ENCODE measurements at regions not wholly inside any gene's neighbourhood (a gene's known extent, or its start where the extent isn't known, plus 50 kb on each side); places are given as distances from the start of the nearest gene placed in this dataset.
A peak's percentile ranks its signal among the peaks of the same experiment; 100 is the strongest.
"Not testable (repeated sequence)": the region's sequence is repeated elsewhere in the genome, so short reads cannot be mapped to it uniquely, and the experiment has no call there.

DNA sequence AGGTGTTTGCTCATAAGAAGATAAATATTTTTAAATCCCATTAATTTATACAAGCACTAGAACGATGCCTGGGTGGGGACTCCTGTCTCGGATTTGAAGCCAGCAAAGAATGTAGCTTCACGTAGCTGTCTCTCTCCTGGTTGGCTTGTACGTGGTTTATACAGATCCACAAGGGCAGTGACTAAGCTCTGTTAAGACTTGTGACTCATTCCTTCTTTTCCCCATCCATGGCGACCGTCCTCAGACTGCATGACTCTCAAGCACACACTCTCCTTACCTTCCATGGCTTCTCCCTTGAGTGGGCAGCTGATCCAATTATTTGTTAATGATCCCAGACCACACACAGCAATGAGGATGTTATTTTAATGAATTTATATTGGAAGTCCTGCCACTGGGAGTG, 679.7 kb upstream of the SOX9 start:
- TF ChIP-seq, protein P1, sequence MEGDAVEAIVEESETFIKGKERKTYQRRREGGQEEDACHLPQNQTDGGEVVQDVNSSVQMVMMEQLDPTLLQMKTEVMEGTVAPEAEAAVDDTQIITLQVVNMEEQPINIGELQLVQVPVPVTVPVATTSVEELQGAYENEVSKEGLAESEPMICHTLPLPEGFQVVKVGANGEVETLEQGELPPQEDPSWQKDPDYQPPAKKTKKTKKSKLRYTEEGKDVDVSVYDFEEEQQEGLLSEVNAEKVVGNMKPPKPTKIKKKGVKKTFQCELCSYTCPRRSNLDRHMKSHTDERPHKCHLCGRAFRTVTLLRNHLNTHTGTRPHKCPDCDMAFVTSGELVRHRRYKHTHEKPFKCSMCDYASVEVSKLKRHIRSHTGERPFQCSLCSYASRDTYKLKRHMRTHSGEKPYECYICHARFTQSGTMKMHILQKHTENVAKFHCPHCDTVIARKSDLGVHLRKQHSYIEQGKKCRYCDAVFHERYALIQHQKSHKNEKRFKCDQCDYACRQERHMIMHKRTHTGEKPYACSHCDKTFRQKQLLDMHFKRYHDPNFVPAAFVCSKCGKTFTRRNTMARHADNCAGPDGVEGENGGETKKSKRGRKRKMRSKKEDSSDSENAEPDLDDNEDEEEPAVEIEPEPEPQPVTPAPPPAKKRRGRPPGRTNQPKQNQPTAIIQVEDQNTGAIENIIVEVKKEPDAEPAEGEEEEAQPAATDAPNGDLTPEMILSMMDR (IDR thresholded peaks at IDR 0.05; ENCODE audit: low read depth, low read length, missing control alignments), result no peak
- H3K4me3 ChIP-seq (ENCODE audit: low read depth, low read length), result no peak overlapping the region
- peak; percentile 42 for DNase-seq (ENCODE audit: low read depth)
- in situ Hi-C loops (cut with HindIII; ENCODE audit: low sequenced_read_pairs), result loop anchor here (25.0 kb wide), 1 partner anchor 679 kb away; no protein-coding TSS in a partner anchor

- TF ChIP-seq, protein P1 (IDR thresholded peaks at IDR 0.05; ENCODE audit: low read depth, low read length, missing control alignments), result no peak
- DNase-seq (ENCODE audit: low read depth), result no peak
- in situ Hi-C loops (cut with HindIII; ENCODE audit: low sequenced_read_pairs), result loop anchor here (25.0 kb wide), 1 partner anchor 682 kb away; no protein-coding TSS in a partner anchor
- no peak overlapping the region for H3K4me3 ChIP-seq (ENCODE audit: low read depth, low read length)
Measured at GRCh38 chr17:71444078-71444477, 676.7 kb upstream of the SOX9 start.

DNA sequence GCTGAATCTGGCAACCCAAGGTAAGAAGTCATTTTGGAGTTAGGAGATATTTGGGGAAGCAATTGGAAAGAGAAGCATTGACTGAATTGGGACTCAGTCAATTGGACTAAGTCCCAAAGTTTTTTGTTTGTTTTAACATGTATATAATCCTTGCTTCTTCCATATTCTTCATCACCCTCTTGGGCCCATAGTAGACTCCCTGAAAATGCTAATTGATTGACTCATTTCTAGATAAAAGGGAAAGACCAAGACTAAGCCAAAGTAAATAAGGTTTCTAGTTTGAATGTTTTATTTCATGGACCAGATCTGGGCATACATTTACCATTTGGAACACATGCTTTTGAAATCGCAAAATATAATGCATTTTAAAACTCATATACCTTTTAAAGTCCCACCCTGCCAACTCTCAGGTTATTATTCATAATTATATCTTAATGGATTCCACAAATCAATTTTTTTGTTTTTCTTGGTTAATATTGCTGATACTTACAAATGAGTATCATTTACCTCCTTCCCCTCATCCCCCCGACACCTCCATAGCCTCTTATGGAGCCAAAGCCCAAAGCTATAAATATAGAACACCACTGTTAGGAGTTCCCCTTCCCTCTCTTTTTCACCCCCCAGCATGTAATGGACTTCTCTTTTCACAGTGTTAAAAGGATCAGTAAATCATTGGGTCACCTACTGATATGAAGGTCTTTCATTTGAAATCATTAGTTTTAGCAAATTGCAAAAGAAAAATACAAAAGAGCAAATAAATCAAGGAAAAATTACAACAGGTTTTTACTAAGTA, 674.0 kb upstream of the SOX9 start:
- TF ChIP-seq, protein P1 (IDR thresholded peaks at IDR 0.05; ENCODE audit: low read depth, low read length, missing control alignments), result no peak
- H3K4me3 ChIP-seq (ENCODE audit: low read depth, low read length), result no peak overlapping the region
- in situ Hi-C loops (cut with HindIII; ENCODE audit: low sequenced_read_pairs), result loop anchor here (25.0 kb wide), 1 partner anchor 685 kb away; no protein-coding TSS in a partner anchor
- DNase-seq (ENCODE audit: low read depth), result no peak

- H3K4me3 ChIP-seq (ENCODE audit: low read depth, low read length), result no peak overlapping the region
- TF ChIP-seq, protein P1 (IDR thresholded peaks at IDR 0.05; ENCODE audit: low read depth, low read length, missing control alignments), result no peak
- no peak for DNase-seq (ENCODE audit: low read depth)
- in situ Hi-C loops (cut with HindIII; ENCODE audit: low sequenced_read_pairs), result loop anchor here (25.0 kb wide), 1 partner anchor 685 kb away; no protein-coding TSS in a partner anchor
Measured at GRCh38 chr17:71447644-71448043, 673.2 kb upstream of the SOX9 start.

- DNase-seq (ENCODE audit: low read depth); H3K4me3 ChIP-seq (ENCODE audit: low read depth, low read length); in situ Hi-C loops (cut with HindIII; ENCODE audit: low sequenced_read_pairs): not testable (repeated sequence)
Measured at GRCh38 chr17:71450657-71451056, 670.2 kb upstream of the SOX9 start.

- DNase-seq (ENCODE audit: low read depth), result no peak
- TF ChIP-seq, protein P1 (IDR thresholded peaks at IDR 0.05; ENCODE audit: low read depth, low read length, missing control alignments), result no peak
- in situ Hi-C loops (cut with HindIII; ENCODE audit: low sequenced_read_pairs), result no loop called here
- no peak overlapping the region for H3K4me3 ChIP-seq (ENCODE audit: low read depth, low read length)
Measured at GRCh38 chr17:71453876-71454422, 666.9 kb upstream of the SOX9 start.

DNA sequence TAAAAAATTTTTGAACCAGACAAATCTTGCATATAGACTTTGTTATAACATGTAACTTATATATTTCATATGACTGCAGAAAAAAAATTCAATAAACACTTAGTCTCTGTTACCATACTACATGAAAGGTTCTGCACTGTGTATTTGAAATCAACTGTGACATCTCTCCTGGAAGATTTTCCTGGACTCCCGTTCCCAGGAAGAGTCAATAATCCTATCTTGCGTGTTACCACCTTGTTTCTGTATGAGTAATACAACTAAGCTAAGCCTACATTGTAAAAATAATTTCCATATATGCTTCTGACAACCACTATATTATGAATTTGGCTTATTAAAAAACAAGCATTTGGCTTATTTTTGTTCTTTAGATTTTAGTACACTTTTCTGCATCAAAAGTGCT, 665.6 kb upstream of the SOX9 start:
- no peak overlapping the region for H3K4me3 ChIP-seq (ENCODE audit: low read depth, low read length)
- in situ Hi-C loops (cut with HindIII; ENCODE audit: low sequenced_read_pairs), result no loop called here
- TF ChIP-seq, protein P1 (IDR thresholded peaks at IDR 0.05; ENCODE audit: low read depth, low read length, missing control alignments), result no peak
- no peak for DNase-seq (ENCODE audit: low read depth)

Measured in astrocyte of the cerebellum (primary cell).